Lower leg skin (tissue), 3 donors: ENCODE measurements at regions not wholly inside any gene's neighbourhood (a gene's known extent, or its start where the extent isn't known, plus 50 kb on each side); places are given as distances from the start of the nearest gene placed in this dataset.

Experiments used
- CTCF ChIP-seq, 3 donors: fragments of 450-650 bp; IDR thresholded peaks; one replicate each; pipeline ENCODE4 v1.5.1; 2016; ENCODE audit warnings: antibody characterized with exemption in 3 of 3, mild to moderate bottlenecking in 3 of 3, moderate library complexity in 2 of 3
- POLR2A ChIP-seq, 2 donors: fragments of 450-650 bp; IDR thresholded peaks; one replicate each; pipeline ENCODE4 v1.6.1; 2016 to 2017; ENCODE audit warnings: antibody characterized with exemption in 2 of 2, mild to moderate bottlenecking in 1 of 2, moderate library complexity in 1 of 2

DNA sequence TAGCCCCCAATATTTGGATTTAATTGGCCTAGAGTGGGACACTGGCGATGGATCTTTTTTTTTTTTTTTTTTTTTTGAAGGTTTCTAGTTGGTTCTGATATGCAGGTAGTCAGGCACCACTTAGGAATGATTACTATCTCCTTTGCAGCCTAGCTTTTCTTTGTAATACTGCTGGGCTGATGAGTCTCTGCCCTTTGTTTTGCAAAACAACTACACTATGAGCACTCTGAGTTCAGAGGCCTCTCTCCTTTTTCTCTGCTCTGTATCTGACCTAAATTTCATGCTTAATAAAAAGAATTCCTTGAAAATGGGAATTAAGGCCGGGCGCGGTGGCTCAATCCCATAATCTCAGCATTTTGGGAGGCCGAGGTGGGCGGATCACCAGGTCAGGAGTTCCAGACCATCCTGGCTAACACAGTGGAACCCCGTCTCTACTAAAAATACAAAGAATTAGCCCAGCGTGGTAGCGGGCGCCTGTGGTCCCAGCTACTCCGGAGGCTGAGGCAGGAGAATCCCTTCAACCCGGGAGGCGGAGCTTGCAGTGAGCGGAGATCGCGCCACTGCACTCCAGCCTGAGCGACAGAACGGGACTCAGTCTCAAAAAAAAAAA is 1312.3 kb downstream of the FAM181B start:
- TF ChIP-seq CTCF (IDR thresholded peaks at IDR 0.05), result no peak
- no peak for TF ChIP-seq POLR2A (IDR thresholded peaks at IDR 0.05)
